Mesendoderm (in vitro differentiated cells): ENCODE measurements at regions not wholly inside any gene's neighbourhood (a gene's known extent, or its start where the extent isn't known, plus 50 kb on each side); places are given as distances from the start of the nearest gene placed in this dataset.
A peak's percentile ranks its signal among the peaks of the same experiment; 100 is the strongest.

Experiments
- DNase-seq: peaks from one replicate; pipeline ENCODE4 v3.0.0; 2013
- H2AK5ac ChIP-seq: 2 replicates; pipeline ENCODE4 v1.6.1; 2013; ENCODE audit warnings: low read length, inconsistent platforms
- H2BK120ac ChIP-seq: 2 replicates; pipeline ENCODE4 v1.6.1; 2013; ENCODE audit warnings: low read depth, mild to moderate bottlenecking, low read length, moderate library complexity, mixed read lengths
- H2BK15ac ChIP-seq: replicated peaks from 2 replicates; pipeline ENCODE4 v1.6.1; 2013; ENCODE audit warnings: low read depth, mild to moderate bottlenecking, moderate library complexity
- H2BK5ac ChIP-seq: 2 replicates; pipeline ENCODE4 v1.6.1; 2013; ENCODE audit warnings: low read length, inconsistent platforms
- H3K18ac ChIP-seq: 2 replicates; pipeline ENCODE4 v1.6.1; 2013; ENCODE audit warnings: mild to moderate bottlenecking, low read length, mixed read lengths
- H3K23ac ChIP-seq: one replicate; pipeline ENCODE4 v1.6.1; 2013; ENCODE audit warnings: low read length
- H3K27ac ChIP-seq: 2 replicates; pipeline ENCODE4 v1.5.1; 2013; ENCODE audit warnings: low read depth, mild to moderate bottlenecking, inconsistent platforms, low read length, moderate library complexity
- H3K27me3 ChIP-seq: 2 replicates; pipeline ENCODE4 v1.6.1; 2013; ENCODE audit warnings: low read length, control low read depth, mild to moderate bottlenecking, inconsistent platforms; ENCODE audit not compliant: insufficient read depth, poor library complexity
- H3K36me3 ChIP-seq: 2 replicates; pipeline ENCODE4 v1.6.1; 2013; ENCODE audit warnings: low read length, inconsistent platforms; ENCODE audit not compliant: control insufficient read depth, insufficient read depth
- H3K4ac ChIP-seq: one replicate; pipeline ENCODE4 v1.6.1; 2013; ENCODE audit warnings: low read depth, mild to moderate bottlenecking, low read length, moderate library complexity
- H3K4me1 ChIP-seq: 2 replicates; pipeline ENCODE4 v1.6.1; 2013; ENCODE audit warnings: low read depth, low read length, inconsistent platforms; ENCODE audit not compliant: control insufficient read depth
- H3K4me2 ChIP-seq: 2 replicates; pipeline ENCODE4 v1.6.1; 2013; ENCODE audit warnings: low read length
- H3K4me3 ChIP-seq: 2 replicates; pipeline ENCODE4 v1.5.1; 2013; ENCODE audit warnings: mild to moderate bottlenecking, low read length
- H3K56ac ChIP-seq: one replicate; pipeline ENCODE4 v1.6.1; 2013; ENCODE audit warnings: low read length
- H3K79me1 ChIP-seq: 2 replicates; pipeline ENCODE4 v1.6.1; 2013; ENCODE audit warnings: low read length, inconsistent platforms
- H3K79me2 ChIP-seq: 2 replicates; pipeline ENCODE4 v1.6.1; 2013; ENCODE audit warnings: mild to moderate bottlenecking, low read length; ENCODE audit not compliant: control insufficient read depth, insufficient read depth
- H3K9ac ChIP-seq: 2 replicates; pipeline ENCODE4 v1.6.1; 2013; ENCODE audit warnings: low read length, inconsistent platforms
- H4K5ac ChIP-seq: one replicate; pipeline ENCODE4 v1.6.1; 2013; ENCODE audit warnings: low read length
- H4K8ac ChIP-seq: one replicate; pipeline ENCODE4 v1.6.1; 2013; ENCODE audit warnings: low read depth, mild to moderate bottlenecking, control low read depth, low read length, moderate library complexity
- WGBS: extraction: QIAGEN DNeasy Blood & Tissue Kit; methylation state at CpG from one replicate; pipeline ENCODE4 v1.1.7; 2013; ENCODE audit warnings: low lambda C conversion rate, missing lambda C conversion rate; ENCODE audit not compliant: insufficient coverage; ENCODE audit errors: extremely low coverage; 5-methylcytosine and 5-hydroxymethylcytosine counted together

DNA sequence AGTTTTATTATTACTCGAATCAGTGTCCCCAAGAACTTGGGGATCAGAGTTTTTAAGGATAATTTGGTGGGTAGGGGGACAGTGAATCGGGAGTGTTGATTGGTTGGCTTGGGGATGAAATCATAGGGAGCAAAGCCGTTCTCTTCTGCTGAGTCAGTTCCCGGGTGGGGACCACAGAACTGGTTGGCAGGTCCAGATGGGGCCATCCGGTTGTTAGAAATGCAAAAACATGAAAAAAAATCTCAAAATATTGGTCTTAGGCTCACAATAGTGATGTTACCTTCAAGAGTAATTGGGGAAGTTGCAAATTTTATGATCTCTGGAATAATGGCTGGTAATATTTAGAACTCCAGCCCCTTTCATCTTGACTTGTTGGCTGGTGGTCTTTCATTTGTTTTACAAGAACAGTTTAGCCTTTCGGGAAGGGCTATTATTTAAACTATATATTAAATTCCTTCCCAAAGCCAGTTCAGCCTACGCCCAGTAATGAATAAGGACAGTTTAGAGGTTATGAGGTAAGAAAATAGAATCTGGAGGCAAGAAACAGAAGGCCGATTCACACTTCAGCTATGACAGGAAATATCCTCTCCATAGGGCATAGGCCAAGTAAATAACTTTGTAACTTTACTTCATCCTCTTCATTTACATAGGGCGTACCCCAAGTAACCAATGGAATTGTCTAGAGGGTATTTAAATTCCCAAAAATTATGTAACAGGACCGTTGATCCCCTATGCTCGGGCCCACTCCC, 164.1 kb upstream of the STS start:
- Histone ChIP-seq H3K9ac (no peak overlapping the region), H3K27ac (no peak overlapping the region), H3K27me3 (no peaks in the 10 kb centered on the region), H3K4me3 (no peak overlapping the region), H3K4ac (no peak overlapping the region), H3K4me1 (no peaks in the 10 kb centered on the region), H2BK15ac (no peak overlapping the region), H4K8ac (no peak overlapping the region), H2BK5ac (no peak overlapping the region), H4K5ac (no peak overlapping the region), H3K18ac (no peak overlapping the region), H3K36me3 (no peaks in the 10 kb centered on the region), H3K4me2 (no peak overlapping the region), H3K23ac (no peak overlapping the region), H2BK120ac (no peak overlapping the region), H3K79me2 (no peaks in the 10 kb centered on the region), H3K79me1 (no peaks in the 10 kb centered on the region), H3K56ac (no peak overlapping the region), H2AK5ac (no peak overlapping the region)
- DNase-seq = no peak
- WGBS = no CpG with 5 or more reads among the region's 11 CpGs

DNA sequence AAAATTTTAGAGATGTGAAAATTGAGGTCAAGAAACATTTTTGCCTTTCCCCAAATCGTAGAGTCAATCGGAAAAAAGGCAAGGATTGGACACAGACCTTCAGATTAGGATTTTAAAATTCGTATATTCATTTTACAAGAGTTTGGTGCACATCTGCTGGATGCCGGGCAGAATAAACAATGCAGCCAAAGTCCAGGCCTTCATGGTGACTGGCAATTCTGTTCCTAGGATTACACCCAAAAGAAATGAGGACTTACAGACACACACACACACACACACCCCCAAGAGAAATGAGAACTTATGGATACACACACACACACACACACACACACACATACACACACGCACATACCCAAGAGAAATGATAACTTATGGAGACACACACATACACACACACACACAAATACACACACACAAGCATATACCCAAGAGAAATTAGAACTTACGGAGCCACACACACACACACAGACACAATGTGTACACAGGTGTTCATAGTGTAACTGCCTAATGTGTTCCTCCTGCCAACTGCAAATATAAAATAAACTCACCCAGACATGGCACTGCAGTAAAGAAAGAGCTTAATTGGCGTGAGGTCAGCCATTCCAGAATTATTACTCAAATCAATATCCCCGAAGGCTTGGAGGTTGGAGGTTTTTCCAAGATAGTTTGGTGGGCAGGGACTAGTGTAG, 165.7 kb upstream of the STS start:
- no CpG with 5 or more reads among the region's 8 CpGs for WGBS
- no peaks in the 10 kb centered on the region for H3K36me3 ChIP-seq

DNA sequence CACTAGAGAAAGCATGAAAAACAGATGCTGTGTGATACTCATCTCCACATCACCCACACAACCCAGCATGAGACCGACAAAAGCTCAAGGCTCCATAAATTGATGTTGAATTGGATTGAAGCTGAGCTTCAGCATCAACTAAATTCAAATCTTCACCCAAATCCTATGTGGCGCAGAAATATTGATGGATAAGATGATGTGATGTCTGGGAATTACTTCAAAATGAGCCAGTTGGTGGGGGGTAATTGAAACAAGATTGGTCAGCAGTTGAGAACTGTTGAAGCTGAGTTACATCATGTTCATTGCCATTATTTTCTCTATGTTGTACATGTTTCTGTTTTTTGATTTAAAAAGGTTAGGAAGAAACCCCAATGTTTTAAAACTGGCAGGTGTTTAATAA, 166.5 kb upstream of the STS start:
- Histone ChIP-seq H3K23ac (no peak overlapping the region), H3K27me3 (no peaks in the 10 kb centered on the region), H3K36me3 (no peaks in the 10 kb centered on the region), H3K18ac (no peak overlapping the region), H3K4ac (no peak overlapping the region), H3K56ac (no peak overlapping the region), H3K4me2 (no peak overlapping the region), H4K5ac (no peak overlapping the region), H3K79me2 (no peaks in the 10 kb centered on the region), H2BK120ac (no peak overlapping the region), H4K8ac (no peak overlapping the region), H3K9ac (no peak overlapping the region), H3K27ac (no peak overlapping the region), H2AK5ac (no peak overlapping the region), H2BK5ac (no peak overlapping the region), H3K4me1 (no peaks in the 10 kb centered on the region), H2BK15ac (no peak overlapping the region), H3K79me1 (no peaks in the 10 kb centered on the region), H3K4me3 (no peak overlapping the region)
- WGBS = no CpG with 5 or more reads among the region's 2 CpGs
- DNase-seq = no peak

More for the DNA sequence above, 165.7 kb upstream of the STS start:
- Histone ChIP-seq H3K56ac (no peak overlapping the region), H3K27ac (no peak overlapping the region), H3K4me3 (no peak overlapping the region), H3K9ac (no peak overlapping the region), H4K8ac (no peak overlapping the region), H2BK5ac (no peak overlapping the region), H3K23ac (no peak overlapping the region), H3K18ac (no peak overlapping the region), H3K27me3 (no peaks in the 10 kb centered on the region), H2BK120ac (no peak overlapping the region), H4K5ac (no peak overlapping the region), H2BK15ac (no peak overlapping the region), H2AK5ac (no peak overlapping the region), H3K4me1 (no peaks in the 10 kb centered on the region), H3K79me1 (no peaks in the 10 kb centered on the region), H3K4ac (no peak overlapping the region), H3K4me2 (no peak overlapping the region), H3K79me2 (no peaks in the 10 kb centered on the region)
- DNase-seq = no peak

DNA sequence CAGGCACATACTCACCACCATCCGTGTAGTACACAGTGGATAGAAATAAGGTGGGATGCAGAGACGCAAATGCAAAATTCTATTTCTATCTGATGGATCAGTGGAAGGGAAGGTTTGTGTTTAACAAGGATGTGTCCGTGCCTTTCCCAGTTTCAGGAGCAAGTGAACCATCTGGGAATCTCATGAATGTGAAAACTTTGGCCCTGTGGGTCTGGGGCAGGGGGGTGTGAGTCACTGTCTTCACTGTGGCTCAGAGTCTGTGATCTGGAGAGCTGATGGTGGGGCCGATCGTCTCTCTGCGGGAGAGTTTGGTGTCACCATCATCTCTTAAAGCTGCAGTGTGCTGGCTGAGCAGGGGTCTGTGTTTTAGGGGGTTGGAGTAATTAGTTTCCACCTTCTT, 179.3 kb upstream of the STS start:
- H4K8ac ChIP-seq = no peak overlapping the region
- H4K5ac ChIP-seq = no peak overlapping the region
- H3K4me3 ChIP-seq = no peak overlapping the region
- no peaks in the 10 kb centered on the region for H3K79me2 ChIP-seq
- no peak overlapping the region for H3K27ac ChIP-seq
- no peak overlapping the region for H2BK120ac ChIP-seq
- WGBS = no CpG with 5 or more reads among the region's 6 CpGs
- H2BK5ac ChIP-seq = no peak overlapping the region
- H3K27me3 ChIP-seq = no peaks in the 10 kb centered on the region
- no peaks in the 10 kb centered on the region for H3K79me1 ChIP-seq
- H3K4me2 ChIP-seq = no peak overlapping the region
- no peak overlapping the region for H3K4ac ChIP-seq
- H3K18ac ChIP-seq = no peak overlapping the region
- no peak overlapping the region for H2BK15ac ChIP-seq
- H3K36me3 ChIP-seq = no peaks in the 10 kb centered on the region
- H3K56ac ChIP-seq = no peak overlapping the region
- DNase-seq = peak; percentile 44
- no peaks in the 10 kb centered on the region for H3K4me1 ChIP-seq
- H3K23ac ChIP-seq = no peak overlapping the region
- no peak overlapping the region for H3K9ac ChIP-seq
- H2AK5ac ChIP-seq = no peak overlapping the region

DNA sequence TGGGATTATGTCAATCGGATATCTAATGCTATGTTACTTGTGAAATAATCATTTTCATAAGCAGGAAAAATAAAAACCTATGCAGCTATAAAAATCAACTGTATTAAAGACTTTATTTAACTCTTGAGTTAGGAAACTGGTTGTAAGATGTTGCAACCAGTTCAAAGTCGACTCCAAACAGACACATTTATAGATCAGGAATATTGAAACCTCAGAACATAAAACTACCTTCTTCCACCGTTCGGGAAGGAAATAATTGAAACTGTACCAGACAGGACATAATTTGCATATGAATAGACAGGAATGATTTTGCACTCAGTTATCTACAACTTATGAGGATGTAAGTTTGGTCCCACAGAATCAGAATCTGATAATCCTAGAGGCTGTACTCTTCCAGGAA, 181.8 kb upstream of the STS start:
- Histone ChIP-seq H3K56ac (no peak overlapping the region), H2BK15ac (no peak overlapping the region), H3K4me2 (no peak overlapping the region), H3K4me3 (no peak overlapping the region), H3K9ac (no peak overlapping the region), H2AK5ac (no peak overlapping the region), H3K36me3 (no peaks in the 10 kb centered on the region), H3K4ac (no peak overlapping the region), H3K4me1 (no peaks in the 10 kb centered on the region), H3K18ac (no peak overlapping the region), H2BK120ac (no peak overlapping the region), H4K5ac (no peak overlapping the region), H2BK5ac (no peak overlapping the region), H3K79me1 (no peaks in the 10 kb centered on the region), H3K23ac (no peak overlapping the region), H3K27ac (no peak overlapping the region), H3K79me2 (no peaks in the 10 kb centered on the region), H3K27me3 (no peaks in the 10 kb centered on the region), H4K8ac (no peak overlapping the region)
- WGBS = no CpG with 5 or more reads among the region's 4 CpGs
- no peak for DNase-seq
